A549 (cell line): ENCODE measurements at regions not wholly inside any gene's neighbourhood (a gene's known extent, or its start where the extent isn't known, plus 50 kb on each side); places are given as distances from the start of the nearest gene placed in this dataset.
"Not testable (repeated sequence)": the region's sequence is repeated elsewhere in the genome, so short reads cannot be mapped to it uniquely, and the experiment has no call there.

ENCODE experiments used
- ATAC-seq, 2 experiments: fragments of 200-7000 bp in 1 of 2; fragments of >200 bp in 1 of 2; cut with Nextera tagmentation in 1 of 2; cut with Tn5 transposase in 1 of 2; 3 replicates each; pipeline versions ENCODE4 v1.8.0 to v1.9.1; 2018 to 2020; ENCODE audit warnings: mild to moderate bottlenecking in 1 of 2, moderate library complexity in 1 of 2
- CTCF ChIA-PET: fragments of 300-600 bp; sonication (Branson Sonifier 250); formaldehyde crosslinking; extraction: SDS; loops from one replicate; lab custom pipeline; 2021; ENCODE audit warnings: antibody characterized with exemption, inconsistent platforms; lab: Yijun Ruan, JAX
- POLR2A ChIA-PET: fragments of 350-600 bp; formaldehyde crosslinking; extraction: SDS; loops from one replicate; lab custom pipeline; 2021; ENCODE audit warnings: antibody characterized with exemption, inconsistent platforms; lab: Yijun Ruan, JAX
- DNase-seq, 2 experiments: peaks; one replicate each; pipeline versions ENCODE4 v3.0.0 to v3.0.0-alpha.2; 2011 to 2016; ENCODE audit warnings: low read depth in 1 of 2, low spot score in 1 of 2
- FAIRE-seq: peaks from 2 replicates; lab custom pipeline; 2011; peaks lifted over from hg19 to GRCh38; lab: Jason Lieb, UNC
- H3K27ac ChIP-seq, 2 experiments: fragments of >200 bp; sonication (Bioruptor Twin); formaldehyde crosslinking; 3 replicates each; pipeline ENCODE4 v1.5.1; 2016 to 2017
- H3K4me1 ChIP-seq: fragments of >200 bp; sonication (Bioruptor Twin); formaldehyde crosslinking; 3 replicates; pipeline ENCODE4 v1.6.1; 2016
- H3K4me2 ChIP-seq: fragments of >200 bp; sonication (Bioruptor Twin); formaldehyde crosslinking; 3 replicates; pipeline ENCODE4 v1.6.1; 2016
- H3K4me3 ChIP-seq: fragments of >200 bp; sonication (Bioruptor Twin); formaldehyde crosslinking; 3 replicates; pipeline ENCODE4 v1.5.1; 2016
- H3K9me3 ChIP-seq: fragments of >200 bp; sonication (Bioruptor Twin); formaldehyde crosslinking; 3 replicates; pipeline ENCODE4 v1.6.1; 2016
- ATOH8 ChIP-seq: fragments of 250-450 bp; sonication (Bioruptor Pico); IDR thresholded peaks from 2 replicates; pipeline ENCODE4 v1.5.0; 2020; ENCODE audit warnings: low read depth, mild to moderate bottlenecking, moderate library complexity
- EHMT2 ChIP-seq: fragments of 200-600 bp; sonication (generic); IDR thresholded peaks from 2 replicates; pipeline ENCODE4 v1.6.1; 2016; ENCODE audit warnings: antibody characterized with exemption, low read depth, mild to moderate bottlenecking, moderate library complexity
- EP300 ChIP-seq, 2 experiments: fragments of >200 bp; sonication (Bioruptor Twin); formaldehyde crosslinking; IDR thresholded peaks; 2 replicates in 1 of 2; 3 replicates in 1 of 2; pipeline ENCODE4 v1.6.1; 2016 to 2017
- FOXS1 ChIP-seq: fragments of 250-450 bp; sonication (Bioruptor Pico); IDR thresholded peaks from 2 replicates; pipeline ENCODE4 v1.5.0; 2020; ENCODE audit warnings: mild to moderate bottlenecking, moderate library complexity
- HDAC2 ChIP-seq: fragments of 200-600 bp; sonication (generic); IDR thresholded peaks from 2 replicates; pipeline ENCODE4 v1.6.1; 2016
- JUN ChIP-seq, 2 experiments: fragments of >200 bp; sonication (Bioruptor Twin); formaldehyde crosslinking; IDR thresholded peaks; 2 replicates in 1 of 2; 3 replicates in 1 of 2; pipeline ENCODE4 v1.6.1; 2016 to 2017
- KDM5A ChIP-seq: fragments of 200-600 bp; sonication (generic); IDR thresholded peaks from 2 replicates; pipeline ENCODE4 v1.6.1; 2016; ENCODE audit warnings: antibody characterized with exemption, mild to moderate bottlenecking
- MAFK ChIP-seq: fragments of 450-650 bp; IDR thresholded peaks from 2 replicates; pipeline ENCODE4 v1.6.1; 2014; ENCODE audit not compliant: partially characterized antibody
- MYC ChIP-seq: IDR thresholded peaks from 2 replicates; pipeline ENCODE4 v1.6.1; 2012; ENCODE audit warnings: mild to moderate bottlenecking, inconsistent platforms, low read length, improper control_type of control experiment, borderline replicate concordance
- NR3C1 ChIP-seq: fragments of >200 bp; sonication (Bioruptor Twin); formaldehyde crosslinking; IDR thresholded peaks from 3 replicates; pipeline ENCODE4 v1.6.1; 2017
- POLR2AphosphoS2 ChIP-seq: conservative IDR thresholded peaks from 2 replicates; pipeline ENCODE4 v1.6.1; 2012; ENCODE audit warnings: low read length, improper control_type of control experiment, inconsistent platforms
- REST ChIP-seq: fragments of 200-600 bp; sonication (generic); IDR thresholded peaks from 2 replicates; pipeline ENCODE4 v1.6.1; 2016; ENCODE audit warnings: antibody characterized with exemption, mild to moderate bottlenecking, moderate library complexity
- TFCP2L1 ChIP-seq: fragments of 250-450 bp; sonication (Bioruptor Pico); IDR thresholded peaks from 2 replicates; pipeline ENCODE4 v1.5.0; 2021; ENCODE audit warnings: mild to moderate bottlenecking
- WGBS: methylation state at CpG from one replicate; pipeline ENCODE4 v1.1.6; 2017; ENCODE audit errors: missing lambda C conversion rate; 5-methylcytosine and 5-hydroxymethylcytosine counted together

GRCh38 chr7:65809982-65810288, 62.9 kb upstream of the VKORC1L1 start:
- DNase-seq (no peak), ATAC-seq (no peak), FAIRE-seq (no peak)
- Histone ChIP-seq H3K4me1 (no peaks in the 10 kb centered on the region), H3K4me2 (no peak overlapping the region), H3K4me3 (no peak overlapping the region), H3K9me3 (no peaks in the 10 kb centered on the region), H3K27ac (no peak overlapping the region)
- CTCF ChIA-PET: interaction anchor here (1.4 kb wide), 1 partner anchor 13 kb away, joined by 3 read pairs; no protein-coding TSS in a partner anchor
- 90% methylated on average over 3 of the region's 3 CpGs for WGBS
- no peak for TF ChIP-seq JUN (IDR thresholded peaks at IDR 0.05)
- no peak for TF ChIP-seq MYC
- TF ChIP-seq ATOH8 (CRISPR knock-in tag): no peak
- TF ChIP-seq FOXS1 (CRISPR knock-in tag): no peak
- TF ChIP-seq EHMT2: no peak
- TF ChIP-seq MAFK: no peak
- no peak for TF ChIP-seq HDAC2
- POLR2A ChIA-PET: no interaction called here

GRCh38 chr7:65812281-65812680, 60.6 kb upstream of the VKORC1L1 start:
- no peak overlapping the region for H3K27ac ChIP-seq
- no peak for DNase-seq
- H3K4me1 ChIP-seq: no peaks in the 10 kb centered on the region
- ChIA-PET POLR2A (no interaction called here), CTCF (no interaction called here)
- ATAC-seq: no peak
- no peak for FAIRE-seq
- 90% methylated on average over 5 of the region's 5 CpGs for WGBS
- no peaks in the 10 kb centered on the region for H3K9me3 ChIP-seq
- H3K4me2 ChIP-seq: no peak overlapping the region
- TF ChIP-seq JUN (IDR thresholded peaks at IDR 0.05) (no peak), REST (no peak), TFCP2L1 (CRISPR knock-in tag) (no peak), KDM5A (no peak), NR3C1 (no peak)
- H3K4me3 ChIP-seq: no peak overlapping the region

- H3K4me1 ChIP-seq, H3K27ac ChIP-seq, CTCF ChIA-PET, H3K4me3 ChIP-seq, POLR2A ChIA-PET, H3K9me3 ChIP-seq, FAIRE-seq, ATAC-seq, H3K4me2 ChIP-seq, DNase-seq: not testable (repeated sequence)
- 60% methylated on average over 3 of the region's 3 CpGs for WGBS
These were observed 58.2 kb upstream of the VKORC1L1 start for GRCh38 chr7:65814556-65815167.

- ATAC-seq (no peak), DNase-seq (no peak), FAIRE-seq (no peak)
- no peaks in the 10 kb centered on the region for H3K9me3 ChIP-seq
- WGBS: 51% methylated on average over 4 of the region's 4 CpGs
- no peak overlapping the region for H3K4me3 ChIP-seq
- no peak overlapping the region for H3K4me2 ChIP-seq
- ChIA-PET CTCF (interaction anchor here (0.6 to 1.4 kb wide), 2 partner anchors 10 to 16 kb away, joined by 3 to 6 read pairs; no protein-coding TSS in a partner anchor), POLR2A (no interaction called here)
- TF ChIP-seq POLR2AphosphoS2 (no peak), REST (peak; percentile 43; the same call in 1 of the 2 replicates), EP300 (IDR thresholded peaks at IDR 0.05) (no peak)
- no peak overlapping the region for H3K27ac ChIP-seq
- H3K4me1 ChIP-seq: no peaks in the 10 kb centered on the region
These were observed 52.5 kb upstream of the VKORC1L1 start for GRCh38 chr7:65820287-65820950.
